Skeletal muscle tissue (tissue), 3 donors: ENCODE measurements at regions not wholly inside any gene's neighbourhood (a gene's known extent, or its start where the extent isn't known, plus 50 kb on each side); places are given as distances from the start of the nearest gene placed in this dataset.

Experiments
- H3K27ac ChIP-seq: one replicate; pipeline ENCODE4 v1.7.0; 2013; ENCODE audit warnings: mild to moderate bottlenecking, low read depth, low read length, inconsistent platforms
- H3K27me3 ChIP-seq, 3 donors: one replicate each; pipeline ENCODE4 v1.7.0; 2013; ENCODE audit warnings: low read length in 3 of 3; ENCODE audit not compliant: control insufficient read depth in 3 of 3, insufficient read depth in 3 of 3
- H3K36me3 ChIP-seq, 3 donors: one replicate each; pipeline ENCODE4 v1.7.0; 2013; ENCODE audit warnings: low read length in 3 of 3; ENCODE audit not compliant: control insufficient read depth in 3 of 3, insufficient read depth in 3 of 3
- H3K4me1 ChIP-seq, 3 donors: one replicate each; pipeline ENCODE4 v1.7.0; 2013; ENCODE audit warnings: low read length in 3 of 3, mild to moderate bottlenecking in 3 of 3; ENCODE audit not compliant: control insufficient read depth in 3 of 3, insufficient read depth in 3 of 3
- H3K4me3 ChIP-seq, 3 donors: one replicate each; pipeline ENCODE4 v1.7.0; 2013; ENCODE audit warnings: low read length in 3 of 3
- H3K9ac ChIP-seq, 3 donors: one replicate each; pipeline ENCODE4 v1.7.0; 2013; ENCODE audit warnings: low read length in 3 of 3, mild to moderate bottlenecking in 3 of 3, moderate library complexity in 2 of 3, low read depth in 1 of 3
- H3K9me3 ChIP-seq, 3 donors: one replicate each; pipeline ENCODE4 v1.7.0; 2013; ENCODE audit warnings: low read length in 3 of 3; ENCODE audit not compliant: control insufficient read depth in 3 of 3
- donor health status: Osteomylitis.

GRCh38 chr7:12761111-12761510, 73.7 kb downstream of the ARL4A start:
- no peaks in the 10 kb centered on the region for H3K27me3 ChIP-seq
- no peak overlapping the region for H3K9ac ChIP-seq
- H3K4me3 ChIP-seq: no peak overlapping the region

DNA sequence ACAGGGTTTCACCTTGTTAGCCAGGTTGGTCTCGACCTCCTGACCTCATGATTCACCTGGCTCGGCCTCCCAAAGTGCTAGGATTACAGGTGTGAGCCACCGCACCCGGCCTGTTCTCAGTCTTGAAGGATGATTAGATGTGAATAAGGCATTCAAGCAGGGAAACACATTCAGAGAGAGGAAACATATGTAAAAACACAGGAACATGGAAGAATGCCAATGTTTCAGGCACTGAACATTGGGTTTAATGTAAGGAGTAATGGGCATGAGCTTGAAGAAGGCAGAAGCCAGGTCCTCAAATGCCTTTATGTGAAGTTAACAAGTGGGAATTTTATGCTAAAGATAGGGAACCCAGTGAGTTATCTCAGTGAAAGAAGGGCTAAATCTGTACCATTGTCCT, 74.3 kb downstream of the ARL4A start:
- Histone ChIP-seq H3K27me3 (no peaks in the 10 kb centered on the region), H3K4me3 (no peak overlapping the region), H3K4me1 (no peaks in the 10 kb centered on the region), H3K27ac (no peak overlapping the region), H3K36me3 (peaks cover 0 to 2% (median 0%) of the 10 kb centered on the region in 3 donors), H3K9me3 (no peaks in the 10 kb centered on the region), H3K9ac (no peak overlapping the region)

More at GRCh38 chr7:12761111-12761510, 73.7 kb downstream of the ARL4A start:
- no peaks in the 10 kb centered on the region for H3K4me1 ChIP-seq
- H3K9me3 ChIP-seq: no peaks in the 10 kb centered on the region
- peaks cover 0 to 2% (median 0%) of the 10 kb centered on the region in 3 donors for H3K36me3 ChIP-seq
- no peak overlapping the region for H3K27ac ChIP-seq

DNA sequence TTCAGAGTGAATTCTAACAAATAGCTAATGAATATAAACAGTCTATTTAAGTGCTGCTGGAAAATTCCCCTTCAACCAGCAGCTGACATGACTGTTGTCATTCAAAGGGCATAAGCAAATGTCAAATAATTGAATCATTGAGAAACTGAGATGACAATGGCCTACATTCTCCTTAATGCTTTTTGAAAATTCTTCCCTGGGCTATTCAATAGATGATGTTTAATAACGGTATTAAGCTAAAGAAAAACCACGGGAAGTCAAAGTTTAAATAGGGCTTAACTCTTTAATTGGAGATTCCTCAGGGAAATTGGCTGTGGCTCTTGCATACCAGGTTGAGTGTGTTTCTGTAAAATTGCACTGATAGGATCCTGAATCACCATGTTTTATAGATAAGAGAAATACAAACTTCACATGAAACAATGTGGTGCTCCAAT, 77.0 kb downstream of the ARL4A start:
- Histone ChIP-seq H3K9me3 (no peaks in the 10 kb centered on the region), H3K4me1 (no peaks in the 10 kb centered on the region), H3K27me3 (no peaks in the 10 kb centered on the region), H3K27ac (no peak overlapping the region), H3K4me3 (no peak overlapping the region), H3K9ac (no peak overlapping the region), H3K36me3 (no peaks in the 10 kb centered on the region)

GRCh38 chr7:12765431-12766100, 78.1 kb downstream of the ARL4A start:
- no peak overlapping the region for H3K9ac ChIP-seq
- no peak overlapping the region for H3K27ac ChIP-seq

DNA sequence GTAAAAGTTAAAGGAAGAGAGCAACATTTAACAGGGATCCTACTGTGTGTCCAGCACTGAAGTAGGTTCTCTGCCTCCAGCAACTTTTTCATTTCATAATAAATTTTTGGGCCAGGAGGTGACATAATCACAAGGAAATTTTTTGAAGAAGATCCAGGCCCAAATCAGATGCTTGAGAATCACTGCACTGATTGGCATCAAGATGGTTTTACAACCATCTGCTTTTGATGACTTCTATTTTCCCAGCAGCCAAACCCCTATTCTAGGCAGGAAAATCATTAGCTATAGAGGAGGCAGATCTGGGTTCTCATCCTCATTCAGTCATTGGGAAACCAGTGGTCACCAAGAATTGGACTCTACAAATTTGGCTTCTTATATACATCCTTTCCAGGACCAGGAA, 79.0 kb downstream of the ARL4A start:
- Histone ChIP-seq H3K9ac (no peak overlapping the region), H3K9me3 (no peaks in the 10 kb centered on the region), H3K27me3 (no peaks in the 10 kb centered on the region), H3K27ac (no peak overlapping the region), H3K36me3 (no peaks in the 10 kb centered on the region), H3K4me1 (peaks cover 2 to 5% (median 5%) of the 10 kb centered on the region in 3 donors), H3K4me3 (no peak overlapping the region)

More at GRCh38 chr7:12765431-12766100, 78.1 kb downstream of the ARL4A start:
- Histone ChIP-seq H3K9me3 (no peaks in the 10 kb centered on the region), H3K4me1 (peaks cover 0 to under 1% (median 0%) of the 10 kb centered on the region in 3 donors), H3K36me3 (no peaks in the 10 kb centered on the region), H3K27me3 (no peaks in the 10 kb centered on the region), H3K4me3 (no peak overlapping the region)

- Histone ChIP-seq H3K36me3 (no peaks in the 10 kb centered on the region), H3K27ac (no peak overlapping the region), H3K27me3 (no peaks in the 10 kb centered on the region), H3K9me3 (no peaks in the 10 kb centered on the region), H3K9ac (no peak overlapping the region), H3K4me3 (no peak overlapping the region), H3K4me1 (peaks cover 6 to 8% (median 7%) of the 10 kb centered on the region in 3 donors)
Observed at GRCh38 chr7:12768948-12769347, 81.5 kb downstream of the ARL4A start.

- Histone ChIP-seq H3K4me3 (no peak overlapping the region), H3K27ac (no peak overlapping the region), H3K36me3 (no peaks in the 10 kb centered on the region), H3K4me1 (peaks cover 6 to 8% (median 7%) of the 10 kb centered on the region in 3 donors), H3K9me3 (no peaks in the 10 kb centered on the region), H3K27me3 (no peaks in the 10 kb centered on the region), H3K9ac (no peak overlapping the region)
Observed at GRCh38 chr7:12769444-12769843, 82.0 kb downstream of the ARL4A start.

GRCh38 chr7:12770227-12770975, 83.0 kb downstream of the ARL4A start:
- Histone ChIP-seq H3K27ac (no peak overlapping the region), H3K27me3 (no peaks in the 10 kb centered on the region), H3K36me3 (no peaks in the 10 kb centered on the region), H3K9me3 (no peaks in the 10 kb centered on the region), H3K4me3 (no peak overlapping the region), H3K9ac (no peak overlapping the region), H3K4me1 (peaks cover 6 to 8% (median 7%) of the 10 kb centered on the region in 3 donors)

DNA sequence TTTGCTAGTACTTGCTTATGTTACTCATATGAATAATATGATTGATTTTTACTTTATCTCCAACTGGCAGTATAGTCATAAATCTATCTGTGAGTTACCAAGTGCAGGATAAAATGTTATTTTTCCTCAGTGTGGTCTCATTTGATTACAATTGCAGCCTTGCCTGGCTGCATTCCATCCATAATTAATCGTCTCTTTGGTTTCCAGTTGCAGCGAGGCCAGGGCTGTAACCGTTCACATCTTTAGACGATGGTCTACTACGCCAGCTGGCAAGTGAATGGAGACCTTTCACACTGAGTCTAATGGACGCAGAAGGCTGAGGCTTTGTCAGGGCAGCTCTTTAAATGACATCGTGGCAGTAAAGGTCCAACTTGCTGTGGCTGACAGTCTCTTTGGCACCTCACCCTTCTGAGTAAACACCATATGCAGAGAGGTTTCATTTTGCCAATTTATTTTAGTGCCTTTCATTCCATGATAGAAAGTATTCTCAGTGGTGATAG, 84.0 kb downstream of the ARL4A start:
- Histone ChIP-seq H3K4me1 (peaks cover 6 to 8% (median 7%) of the 10 kb centered on the region in 3 donors), H3K9ac (peak overlapping the region in 1 of 3 donors; percentile 20), H3K36me3 (no peaks in the 10 kb centered on the region), H3K4me3 (peak overlapping the region; percentile 37 to 52 (median 44)), H3K27me3 (no peaks in the 10 kb centered on the region), H3K9me3 (no peaks in the 10 kb centered on the region), H3K27ac (no peak overlapping the region)

GRCh38 chr7:12772768-12773167, 85.3 kb downstream of the ARL4A start:
- no peaks in the 10 kb centered on the region for H3K9me3 ChIP-seq
- no peak overlapping the region for H3K4me3 ChIP-seq
- H3K27me3 ChIP-seq: no peaks in the 10 kb centered on the region

More at GRCh38 chr7:12772768-12773167, 85.3 kb downstream of the ARL4A start:
- Histone ChIP-seq H3K36me3 (no peaks in the 10 kb centered on the region), H3K4me1 (peaks cover 6 to 8% (median 7%) of the 10 kb centered on the region in 3 donors), H3K9ac (no peak overlapping the region), H3K27ac (no peak overlapping the region)
